ENCODE measurements at regions not wholly inside any gene's neighbourhood (a gene's known extent, or its start where the extent isn't known, plus 50 kb on each side); places are given as distances from the start of the nearest gene placed in this dataset.
"Not testable (repeated sequence)": the region's sequence is repeated elsewhere in the genome, so short reads cannot be mapped to it uniquely, and the experiment has no call there.

GRCh38 chr6:112401083-112401482 lies 54.0 kb downstream of the RFPL4B start:
- DNase-seq (ENCODE audit: low read depth) = no peak

- no peak for DNase-seq (ENCODE audit: low read depth)
Measured at GRCh38 chr6:112407101-112407590, 60.0 kb downstream of the RFPL4B start.

GRCh38 chr6:112408522-112408921 lies 61.4 kb downstream of the RFPL4B start:
- no peak for DNase-seq (ENCODE audit: low read depth)

- DNase-seq (ENCODE audit: low read depth) = no peak
Measured at GRCh38 chr6:112409311-112409710, 62.2 kb downstream of the RFPL4B start.

- DNase-seq (ENCODE audit: low read depth) = no peak
Measured at GRCh38 chr6:112413780-112414179, 66.7 kb downstream of the RFPL4B start.

GRCh38 chr6:112415366-112415765 lies 68.2 kb downstream of the RFPL4B start:
- no peak for DNase-seq (ENCODE audit: low read depth)

GRCh38 chr6:112416866-112417265 lies 69.7 kb downstream of the RFPL4B start:
- no peak for DNase-seq (ENCODE audit: low read depth)

- DNase-seq (ENCODE audit: low read depth) = not testable (repeated sequence)
Measured at GRCh38 chr6:112427011-112427410, 79.9 kb downstream of the RFPL4B start.

GRCh38 chr6:112427499-112427898 lies 80.4 kb downstream of the RFPL4B start:
- DNase-seq (ENCODE audit: low read depth) = no peak

- no peak for DNase-seq (ENCODE audit: low read depth)
Measured at GRCh38 chr6:112428477-112428876, 81.3 kb downstream of the RFPL4B start.

GRCh38 chr6:112429226-112429625 lies 82.1 kb downstream of the RFPL4B start:
- DNase-seq (ENCODE audit: low read depth) = no peak

- no peak for DNase-seq (ENCODE audit: low read depth)
Measured at GRCh38 chr6:112431803-112432202, 84.7 kb downstream of the RFPL4B start.

GRCh38 chr6:112432853-112433252 lies 85.7 kb downstream of the RFPL4B start:
- DNase-seq (ENCODE audit: low read depth) = no peak

GRCh38 chr6:112433457-112433856 lies 86.3 kb downstream of the RFPL4B start:
- DNase-seq (ENCODE audit: low read depth) = no peak

GRCh38 chr6:112434896-112435435 lies 87.8 kb downstream of the RFPL4B start:
- no peak for DNase-seq (ENCODE audit: low read depth)

GRCh38 chr6:112437058-112437457 lies 89.9 kb downstream of the RFPL4B start:
- DNase-seq (ENCODE audit: low read depth) = no peak

- DNase-seq (ENCODE audit: low read depth) = no peak
Measured at GRCh38 chr6:112439010-112439409, 91.9 kb downstream of the RFPL4B start.

- no peak for DNase-seq (ENCODE audit: low read depth)
Measured at GRCh38 chr6:112439432-112439831, 92.3 kb downstream of the RFPL4B start.

- no peak for DNase-seq (ENCODE audit: low read depth)
Measured at GRCh38 chr6:112441607-112442006, 94.5 kb downstream of the RFPL4B start.

GRCh38 chr6:112443179-112444065 lies 96.3 kb downstream of the RFPL4B start:
- no peak for DNase-seq (ENCODE audit: low read depth)

GRCh38 chr6:112448786-112449185 lies 101.7 kb downstream of the RFPL4B start:
- not testable (repeated sequence) for DNase-seq (ENCODE audit: low read depth)

- DNase-seq (ENCODE audit: low read depth) = no peak
Measured at GRCh38 chr6:112450663-112451062, 103.5 kb downstream of the RFPL4B start.

- no peak for DNase-seq (ENCODE audit: low read depth)
Measured at GRCh38 chr6:112457886-112458285, 110.8 kb downstream of the RFPL4B start.
